ENCODE measurements at regions not wholly inside any gene's neighbourhood (a gene's known extent, or its start where the extent isn't known, plus 50 kb on each side); places are given as distances from the start of the nearest gene placed in this dataset.
"Not testable (repeated sequence)": the region's sequence is repeated elsewhere in the genome, so short reads cannot be mapped to it uniquely, and the experiment has no call there.

DNA sequence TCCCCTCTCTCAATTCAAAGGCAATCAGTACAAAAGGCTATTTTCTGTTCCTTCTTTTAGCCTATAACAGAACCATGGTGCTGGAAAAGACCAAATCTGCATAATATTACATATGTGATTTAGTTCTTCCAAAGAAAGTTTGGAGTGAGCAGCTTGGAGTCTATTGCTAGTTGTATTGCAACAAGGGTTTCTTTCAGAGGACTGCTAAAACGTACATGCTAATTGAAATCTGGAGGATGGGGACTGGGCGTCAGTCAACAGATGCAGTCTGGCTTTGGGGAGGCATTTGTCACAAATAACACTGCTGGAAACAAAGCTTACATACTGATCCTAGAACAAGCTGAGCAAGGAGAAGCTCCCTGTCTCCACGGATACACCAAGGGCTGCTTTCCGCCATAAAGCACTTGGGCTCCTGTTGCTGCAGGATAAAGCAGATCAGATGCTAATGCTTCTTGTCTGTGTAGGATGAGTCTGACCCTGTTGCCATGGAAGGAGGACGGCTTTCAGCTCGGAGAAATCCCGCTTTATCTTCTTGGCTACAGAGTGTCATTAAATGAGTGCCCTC lies 883.5 kb downstream of the SORCS1 start:
- DNase-seq, result no peak

- DNase-seq, result no peak
Observed at GRCh38 chr10:106278383-106278782, 886.1 kb downstream of the SORCS1 start.

GRCh38 chr10:106271237-106271636 lies 893.3 kb downstream of the SORCS1 start:
- DNase-seq, result no peak

GRCh38 chr10:106268000-106268399 lies 896.5 kb downstream of the SORCS1 start:
- no peak for DNase-seq

GRCh38 chr10:106267591-106267990 lies 896.9 kb downstream of the SORCS1 start:
- no peak for DNase-seq

DNA sequence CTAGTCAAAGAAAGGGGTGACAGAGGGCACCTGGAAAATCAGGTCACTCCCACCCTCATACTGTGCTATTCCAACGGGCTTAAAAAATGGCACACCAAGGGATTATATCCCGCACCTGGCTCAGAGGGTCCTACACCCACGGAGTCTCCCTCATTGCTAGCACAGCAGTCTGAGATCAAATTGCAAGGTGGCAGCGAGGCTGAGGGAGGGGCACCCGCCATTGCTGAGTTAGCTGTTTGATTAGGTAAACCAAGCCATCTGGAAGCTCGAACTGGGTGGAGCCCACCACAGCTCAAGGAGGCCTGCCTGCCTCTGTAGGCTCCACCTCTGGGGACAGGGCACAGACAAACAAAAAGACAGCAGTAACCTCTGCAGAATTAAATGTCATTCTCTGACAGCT lies 907.1 kb downstream of the SORCS1 start:
- not testable (repeated sequence) for DNase-seq

DNA sequence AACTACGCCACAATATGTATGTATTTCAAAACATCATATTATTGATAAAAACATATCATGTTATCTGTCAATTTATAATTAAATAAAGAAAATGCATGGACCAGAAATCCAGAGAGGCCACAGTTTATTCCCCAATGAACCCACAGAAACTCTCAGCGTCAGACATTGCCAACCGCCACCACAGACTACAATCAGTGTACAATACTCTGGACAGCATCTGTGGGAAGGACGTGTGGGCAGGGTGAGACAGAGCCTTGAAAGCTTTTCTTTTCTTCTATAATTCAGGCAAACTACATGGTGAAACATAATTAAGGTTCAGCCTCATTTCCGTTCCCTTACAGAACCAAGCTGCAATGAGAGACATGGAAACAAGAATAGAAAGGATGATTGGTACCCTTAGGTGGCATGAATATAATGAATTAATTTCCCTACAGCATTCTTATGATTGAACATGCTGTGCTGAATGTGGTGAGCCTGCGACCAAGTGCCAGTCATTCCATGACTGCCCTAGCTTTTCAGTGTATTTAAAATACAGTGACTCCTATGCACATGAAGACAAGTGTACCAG lies 909.3 kb downstream of the SORCS1 start:
- DNase-seq, result no peak

DNA sequence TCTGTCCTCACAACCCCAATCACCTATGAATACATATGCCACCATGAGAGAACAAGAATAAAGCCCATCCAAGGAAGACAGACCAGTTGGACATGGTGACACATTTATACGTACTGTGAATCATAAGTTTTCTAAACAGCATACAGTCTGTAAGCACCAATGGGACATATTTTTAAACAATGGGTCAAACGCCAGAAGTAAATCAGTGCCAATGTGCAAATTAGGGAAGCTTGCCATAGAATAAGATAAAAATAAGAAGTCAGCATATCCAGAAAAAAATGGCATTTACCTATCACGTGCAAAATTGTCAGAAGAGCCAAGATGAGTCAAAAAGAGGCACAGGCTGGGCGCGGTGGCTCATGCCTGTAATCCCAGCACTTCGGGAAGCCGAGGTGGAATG lies 910.4 kb downstream of the SORCS1 start:
- DNase-seq, result no peak

DNA sequence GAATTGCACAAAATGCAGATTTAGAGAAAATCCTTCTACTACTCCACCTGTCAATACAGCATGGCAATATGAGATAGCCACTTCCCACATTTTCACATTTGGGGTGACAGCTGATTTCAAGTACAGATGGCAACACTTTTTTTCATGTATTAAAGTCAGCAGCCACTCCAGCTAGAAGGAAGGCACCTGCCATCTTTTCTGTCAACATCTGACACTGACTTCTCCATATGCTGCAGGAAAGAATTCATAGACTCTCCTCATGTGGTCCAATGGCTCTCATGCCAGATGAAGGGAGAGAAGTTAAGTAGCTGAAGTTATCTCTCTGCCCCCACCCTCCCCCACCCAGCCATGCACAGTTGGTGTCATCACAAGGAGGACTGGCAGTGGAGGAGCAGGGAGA lies 912.0 kb downstream of the SORCS1 start:
- DNase-seq, result no peak

DNA sequence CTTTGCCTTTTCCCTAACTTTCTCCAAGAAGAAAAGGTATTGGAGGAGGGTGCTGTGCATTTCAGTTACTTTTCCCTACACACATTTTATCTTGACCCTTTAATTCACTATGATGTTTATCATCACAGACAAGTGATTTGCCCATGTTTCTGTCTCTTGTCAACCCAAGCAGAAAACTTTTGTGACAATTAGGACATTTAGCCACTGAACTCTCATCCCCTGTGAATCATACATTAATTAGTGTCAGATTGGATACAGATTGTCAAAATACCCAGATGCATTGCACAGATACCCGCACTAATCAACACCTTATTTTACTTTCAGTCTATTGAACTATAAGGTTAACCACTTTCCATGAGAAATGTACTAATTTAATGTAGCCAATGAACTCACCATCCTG lies 912.9 kb downstream of the SORCS1 start:
- no peak for DNase-seq

DNA sequence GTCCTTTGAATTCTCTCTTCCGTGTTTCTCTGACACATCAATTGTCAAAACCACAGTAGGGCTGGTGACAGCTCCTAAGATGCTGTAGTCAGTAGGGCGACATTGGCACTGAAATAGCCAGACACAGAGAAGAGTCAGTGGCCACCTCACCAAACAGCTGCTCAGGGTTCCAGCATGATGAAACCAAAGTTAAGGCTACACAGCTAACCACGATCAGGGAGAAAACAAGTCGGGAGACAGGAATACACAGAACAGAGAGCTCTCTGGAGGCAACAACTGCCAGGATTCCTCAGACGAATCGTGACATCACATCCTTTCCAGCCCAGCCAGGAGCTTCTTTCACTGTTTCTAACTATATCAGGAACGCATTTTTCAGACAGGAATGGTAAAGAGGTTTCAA lies 922.2 kb downstream of the SORCS1 start:
- no peak for DNase-seq

DNA sequence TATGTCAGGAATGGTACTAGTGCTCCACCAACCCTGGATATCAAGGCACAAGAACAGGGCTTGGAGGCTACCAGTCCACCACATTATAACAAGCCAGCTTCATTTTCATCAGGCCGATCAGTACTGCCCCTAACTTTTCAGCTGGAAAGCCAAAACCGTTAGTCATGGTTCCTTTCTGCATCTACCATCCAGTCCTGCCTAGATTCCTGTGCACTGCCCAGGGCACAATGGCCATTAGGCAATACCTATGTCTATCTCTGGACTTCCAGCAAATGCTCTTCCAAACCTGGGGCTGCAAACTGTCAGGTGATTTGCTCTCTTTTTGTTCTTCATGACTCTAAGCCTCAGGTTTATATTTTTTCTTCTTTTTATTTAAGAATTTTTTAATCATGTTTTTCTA lies 937.7 kb downstream of the SORCS1 start:
- DNase-seq, result no peak

DNA sequence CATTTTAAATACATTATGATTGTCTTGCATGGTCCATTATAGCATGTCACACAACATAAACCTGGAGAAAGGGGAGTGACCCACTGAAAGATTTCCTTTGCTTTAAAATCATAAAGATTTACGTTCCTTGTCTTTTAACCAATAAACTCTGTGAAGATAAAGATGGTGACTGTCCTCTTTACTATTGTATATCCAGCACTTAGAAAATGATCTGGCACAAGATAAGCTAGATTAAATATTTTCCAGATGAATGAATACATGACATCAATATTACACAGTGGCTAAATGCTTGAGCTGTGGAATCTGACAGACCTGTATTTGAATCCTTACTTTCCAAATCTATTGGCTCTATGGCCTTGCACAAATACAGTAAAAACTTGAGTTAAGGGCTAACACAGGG lies 938.4 kb downstream of the SORCS1 start:
- no peak for DNase-seq

DNA sequence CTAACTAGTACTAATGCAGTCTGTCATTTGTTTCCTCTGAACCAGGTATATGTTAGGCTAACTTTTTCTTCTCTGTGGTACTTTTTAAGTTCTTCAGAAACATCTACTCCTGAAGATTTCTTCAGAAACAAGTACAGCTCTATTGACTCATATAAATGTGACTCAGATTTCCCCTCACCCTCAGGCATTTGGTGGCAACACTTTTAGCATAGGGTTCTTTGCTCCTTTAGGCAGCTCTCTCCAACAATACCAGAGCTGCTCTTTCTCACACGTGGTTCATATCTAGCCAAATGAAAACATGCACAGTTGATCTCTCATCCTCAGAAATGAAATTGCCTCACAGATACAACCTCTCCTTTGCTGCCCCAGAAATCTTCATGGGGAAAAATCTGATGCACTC lies 939.8 kb downstream of the SORCS1 start:
- no peak for DNase-seq

DNA sequence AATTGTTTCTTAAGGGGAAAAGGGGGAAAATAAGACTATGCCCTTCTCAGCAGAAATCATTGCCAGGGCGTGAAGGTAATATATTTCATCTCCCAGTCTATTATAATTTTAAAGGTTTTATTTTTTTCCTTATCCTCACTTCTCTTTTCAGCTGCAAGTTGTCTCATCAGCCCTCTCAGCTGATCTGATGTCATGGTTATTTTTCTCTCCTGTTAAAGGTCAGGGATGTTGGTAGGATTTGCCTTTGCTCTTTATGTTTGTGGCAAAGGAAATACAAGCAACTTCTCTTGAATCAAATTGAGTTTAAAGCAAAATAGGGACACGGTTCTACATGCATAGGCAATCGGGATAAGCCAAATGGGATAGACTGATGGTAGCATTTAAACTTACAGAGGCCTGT lies 946.9 kb downstream of the SORCS1 start:
- no peak for DNase-seq

DNA sequence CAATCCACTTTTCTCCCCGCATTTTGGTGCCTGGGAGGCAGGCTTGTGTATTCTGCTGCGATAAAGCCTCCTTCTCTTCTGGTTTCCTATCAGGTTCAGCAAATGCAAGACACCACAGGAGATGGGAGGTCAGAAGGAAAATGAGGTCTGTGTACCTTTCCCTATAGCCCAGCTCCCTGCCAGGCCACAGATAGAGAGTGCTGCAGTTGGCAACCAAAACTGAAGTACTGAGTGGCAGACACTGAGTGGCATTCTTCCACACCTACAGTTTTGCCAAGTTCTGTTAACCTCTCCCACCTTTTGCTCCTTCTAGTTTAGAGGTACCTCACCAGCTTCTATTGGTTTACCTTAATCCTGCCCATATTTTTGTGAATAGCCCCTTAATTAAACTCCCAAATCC lies 948.4 kb downstream of the SORCS1 start:
- DNase-seq, result no peak

DNA sequence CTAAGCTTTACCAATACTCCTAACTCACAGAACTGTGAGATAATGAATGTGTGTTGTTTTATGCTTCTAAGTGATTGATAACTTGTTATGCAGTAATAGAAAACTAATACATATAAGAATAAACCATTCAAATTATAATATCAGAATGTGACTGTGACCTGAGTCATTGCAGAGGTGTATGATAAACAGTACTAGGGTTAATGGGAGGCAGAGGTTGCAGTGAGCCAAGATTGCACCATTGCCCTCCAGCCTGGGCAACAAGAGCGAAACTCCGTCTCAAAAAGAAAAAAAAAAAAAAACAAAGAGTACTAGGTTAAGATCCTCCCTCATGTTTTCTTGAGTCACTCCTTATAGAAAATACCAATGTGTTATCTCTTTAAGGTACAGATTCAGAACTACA lies 950.3 kb downstream of the SORCS1 start:
- DNase-seq, result no peak

- DNase-seq, result no peak
Observed at GRCh38 chr10:106213493-106213892, 951.0 kb downstream of the SORCS1 start.

- no peak for DNase-seq
Observed at GRCh38 chr10:106198275-106198674, 966.2 kb downstream of the SORCS1 start.

- DNase-seq, result peak; percentile 30 to 33
Observed at GRCh38 chr10:106189292-106189691, 975.2 kb downstream of the SORCS1 start.

- no peak for DNase-seq
Observed at GRCh38 chr10:106185951-106186350, 978.6 kb downstream of the SORCS1 start.

DNA sequence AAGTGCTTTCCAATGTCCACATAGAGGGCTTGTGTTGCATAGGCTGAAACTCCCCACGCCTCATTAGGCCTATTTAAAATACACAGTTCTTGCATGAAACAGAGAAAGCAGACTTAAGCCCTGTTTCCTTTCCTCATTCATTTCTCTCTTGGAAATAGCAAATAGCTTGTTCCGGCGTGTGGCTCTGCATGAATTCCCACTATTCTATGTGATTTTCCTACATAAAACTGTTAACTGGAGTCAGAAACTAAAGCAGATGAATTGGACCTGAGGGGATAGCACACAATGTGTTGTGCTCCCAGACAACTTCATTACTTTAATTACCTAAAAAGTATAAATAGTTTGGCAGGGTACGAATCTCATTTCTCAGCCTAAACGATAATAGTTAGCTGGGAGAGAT lies 981.5 kb downstream of the SORCS1 start:
- no peak for DNase-seq

- no peak for DNase-seq
Observed at GRCh38 chr10:106182542-106182941, 982.0 kb downstream of the SORCS1 start.

GRCh38 chr10:106181501-106181900 lies 983.0 kb downstream of the SORCS1 start:
- no peak for DNase-seq

DNA sequence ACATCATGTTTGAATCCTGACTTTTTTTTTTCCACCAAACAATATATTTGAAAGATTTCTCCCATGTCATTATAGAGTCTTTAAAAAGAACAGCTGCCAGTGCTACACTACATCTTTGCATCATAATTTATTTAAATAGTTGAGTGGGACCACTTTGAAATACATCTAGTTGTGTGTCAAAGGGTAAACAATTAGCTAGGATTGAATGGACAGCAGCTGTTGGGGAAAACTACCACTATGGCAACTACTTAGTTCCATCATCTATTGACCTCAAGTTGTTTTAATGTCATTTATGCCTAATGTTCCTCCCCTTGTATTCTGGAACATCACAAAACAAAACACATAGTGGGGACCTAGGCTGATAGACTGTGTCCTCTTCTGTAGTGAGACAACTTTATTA lies 985.1 kb downstream of the SORCS1 start:
- no peak for DNase-seq
